HFFc6 (cell line): ENCODE measurements at regions not wholly inside any gene's neighbourhood (a gene's known extent, or its start where the extent isn't known, plus 50 kb on each side); places are given as distances from the start of the nearest gene placed in this dataset.

Experiments used
- DNase-seq: peaks from one replicate; pipeline ENCODE4 v3.0.0-alpha.2; 2018
- H3K27ac Mint-ChIP-seq: 2 replicates; pipeline ENCODE4 v1.8.0; 2020; ENCODE audit warnings: mild to moderate bottlenecking, mixed read lengths
- H3K27me3 Mint-ChIP-seq: 2 replicates; pipeline ENCODE4 v1.8.0; 2021; ENCODE audit warnings: mild to moderate bottlenecking, moderate library complexity, mixed read lengths; ENCODE audit not compliant: insufficient read depth
- H3K36me3 Mint-ChIP-seq: 2 replicates; pipeline ENCODE4 v1.8.0; 2021; ENCODE audit warnings: low read depth, mixed read lengths
- H3K4me1 Mint-ChIP-seq: 2 replicates; pipeline ENCODE4 v1.8.0; 2020; ENCODE audit warnings: low read depth, mixed read lengths
- H3K4me3 Mint-ChIP-seq: 2 replicates; pipeline ENCODE4 v1.8.0; 2020; ENCODE audit warnings: mild to moderate bottlenecking, moderate library complexity, mixed read lengths
- H3K9me3 Mint-ChIP-seq: 2 replicates; pipeline ENCODE4 v1.8.0; 2020; ENCODE audit warnings: mild to moderate bottlenecking, mixed read lengths
- TF ChIP-seq, protein P1 (sequence below): fragments of 200-600 bp; sonication (generic); IDR thresholded peaks from 2 replicates; pipeline ENCODE4 v1.5.0; 2021; ENCODE audit warnings: antibody characterized with exemption, mild to moderate bottlenecking

DNA sequence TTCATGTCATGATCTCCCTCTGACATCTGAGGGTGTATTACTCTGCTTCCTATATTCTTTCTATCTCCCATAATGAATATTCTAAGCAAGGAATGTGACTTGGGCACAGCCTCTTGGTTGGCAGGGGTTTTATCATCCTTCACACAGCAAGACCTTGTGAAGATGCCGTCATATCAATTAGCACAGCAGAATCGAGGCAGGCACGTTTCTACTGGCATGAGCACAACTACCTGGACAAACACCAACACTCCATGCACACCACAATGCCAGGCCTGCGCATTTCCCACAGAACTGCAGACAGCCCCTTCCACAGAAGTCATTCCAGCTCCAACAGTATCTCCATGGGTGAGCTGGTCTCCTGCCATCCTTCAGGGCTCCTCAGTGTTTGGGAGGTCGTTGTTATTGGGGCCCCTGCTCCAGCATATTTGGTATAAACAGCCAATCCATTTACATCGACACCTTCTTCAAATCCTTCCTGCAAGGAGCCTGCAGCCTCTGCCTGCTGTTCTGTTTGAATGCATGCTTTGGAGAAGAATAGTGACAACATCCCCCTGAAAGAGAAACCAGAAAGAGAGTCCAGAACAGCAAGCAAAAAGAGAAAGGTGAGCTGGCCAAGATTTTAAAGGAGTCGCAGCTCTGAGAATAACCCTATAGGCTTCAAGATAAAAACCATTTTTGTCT, 275.5 kb downstream of the SHOX2 start:
- peaks cover 15% of the 10 kb centered on the region for H3K9me3 Mint-ChIP-seq
- TF ChIP-seq, protein P1, sequence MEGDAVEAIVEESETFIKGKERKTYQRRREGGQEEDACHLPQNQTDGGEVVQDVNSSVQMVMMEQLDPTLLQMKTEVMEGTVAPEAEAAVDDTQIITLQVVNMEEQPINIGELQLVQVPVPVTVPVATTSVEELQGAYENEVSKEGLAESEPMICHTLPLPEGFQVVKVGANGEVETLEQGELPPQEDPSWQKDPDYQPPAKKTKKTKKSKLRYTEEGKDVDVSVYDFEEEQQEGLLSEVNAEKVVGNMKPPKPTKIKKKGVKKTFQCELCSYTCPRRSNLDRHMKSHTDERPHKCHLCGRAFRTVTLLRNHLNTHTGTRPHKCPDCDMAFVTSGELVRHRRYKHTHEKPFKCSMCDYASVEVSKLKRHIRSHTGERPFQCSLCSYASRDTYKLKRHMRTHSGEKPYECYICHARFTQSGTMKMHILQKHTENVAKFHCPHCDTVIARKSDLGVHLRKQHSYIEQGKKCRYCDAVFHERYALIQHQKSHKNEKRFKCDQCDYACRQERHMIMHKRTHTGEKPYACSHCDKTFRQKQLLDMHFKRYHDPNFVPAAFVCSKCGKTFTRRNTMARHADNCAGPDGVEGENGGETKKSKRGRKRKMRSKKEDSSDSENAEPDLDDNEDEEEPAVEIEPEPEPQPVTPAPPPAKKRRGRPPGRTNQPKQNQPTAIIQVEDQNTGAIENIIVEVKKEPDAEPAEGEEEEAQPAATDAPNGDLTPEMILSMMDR = no peak
- H3K27me3 Mint-ChIP-seq = no peaks in the 10 kb centered on the region
- H3K4me1 Mint-ChIP-seq = peaks cover 30% of the 10 kb centered on the region
- H3K27ac Mint-ChIP-seq = no peak overlapping the region
- H3K4me3 Mint-ChIP-seq = no peak overlapping the region
- no peak for DNase-seq
- peaks cover 13% of the 10 kb centered on the region for H3K36me3 Mint-ChIP-seq

DNA sequence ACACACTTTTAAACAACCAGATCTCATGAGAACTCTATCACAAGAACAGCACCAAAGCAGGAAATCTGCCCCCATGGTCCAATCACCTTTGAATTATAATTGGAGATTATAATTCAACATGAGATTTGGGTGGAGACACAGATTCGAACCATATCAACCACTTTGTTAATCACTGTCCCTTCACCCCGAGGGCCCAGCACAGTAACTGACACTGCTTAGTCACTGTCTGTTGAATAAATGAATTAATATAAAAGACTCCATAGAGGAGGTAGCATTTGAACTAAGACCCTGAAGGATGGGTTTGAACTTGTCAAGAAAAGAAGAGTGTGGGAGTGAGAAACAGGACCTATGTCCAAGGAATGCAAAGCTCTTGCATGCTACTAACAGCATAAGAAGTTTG, 276.4 kb downstream of the SHOX2 start:
- H3K4me3 Mint-ChIP-seq = no peak overlapping the region
- H3K36me3 Mint-ChIP-seq = peaks cover 13% of the 10 kb centered on the region
- H3K27me3 Mint-ChIP-seq = no peaks in the 10 kb centered on the region
- peaks cover 15% of the 10 kb centered on the region for H3K9me3 Mint-ChIP-seq
- DNase-seq = no peak
- TF ChIP-seq, protein P1 = no peak
- peaks cover 26% of the 10 kb centered on the region for H3K4me1 Mint-ChIP-seq
- no peak overlapping the region for H3K27ac Mint-ChIP-seq

DNA sequence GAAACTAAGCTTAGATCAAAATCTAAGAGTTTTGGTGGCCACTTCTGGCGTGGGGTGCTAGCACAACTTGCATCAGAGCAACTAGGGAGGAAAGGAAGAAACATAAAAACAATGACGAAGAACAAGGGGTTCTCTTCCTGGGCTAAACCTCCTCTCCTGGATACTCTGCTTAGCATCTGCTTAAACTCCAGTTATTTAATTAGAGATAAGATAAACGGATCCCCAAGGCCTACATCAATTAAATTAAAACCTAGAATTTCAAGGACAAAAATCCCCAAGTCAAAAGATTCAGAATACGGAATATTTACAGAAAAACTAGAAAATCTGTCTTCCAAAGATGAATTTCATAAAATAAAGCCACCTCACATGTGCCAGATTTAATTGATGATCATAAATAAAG, 281.9 kb downstream of the SHOX2 start:
- peaks cover 3% of the 10 kb centered on the region; the same call in 1 of the 2 replicates for H3K27me3 Mint-ChIP-seq
- TF ChIP-seq, protein P1 = no peak
- no peak overlapping the region for H3K4me3 Mint-ChIP-seq
- H3K9me3 Mint-ChIP-seq = peaks cover 8% of the 10 kb centered on the region
- H3K27ac Mint-ChIP-seq = no peak overlapping the region
- peaks cover 7% of the 10 kb centered on the region for H3K36me3 Mint-ChIP-seq
- no peak for DNase-seq
- no peaks in the 10 kb centered on the region for H3K4me1 Mint-ChIP-seq

DNA sequence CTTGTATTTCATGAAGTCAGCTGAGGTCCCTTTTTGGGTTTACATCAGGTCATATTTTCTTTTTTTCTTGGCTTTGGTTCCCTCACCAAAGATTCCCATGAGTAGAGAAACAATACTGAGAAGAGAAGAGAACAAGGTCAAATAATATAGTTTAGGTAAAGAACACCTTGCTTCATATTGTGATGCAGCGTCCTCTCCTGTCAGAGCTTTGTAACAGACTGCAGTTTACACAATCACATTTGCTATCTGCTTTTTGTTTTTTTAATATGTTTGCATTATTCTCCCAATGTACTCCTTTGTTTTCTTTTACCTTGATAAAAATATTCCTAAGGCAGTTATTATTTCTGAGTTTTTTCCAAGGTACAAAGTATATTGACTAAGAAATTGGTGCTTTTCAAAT, 283.2 kb downstream of the SHOX2 start:
- H3K9me3 Mint-ChIP-seq = no peaks in the 10 kb centered on the region
- no peak overlapping the region for H3K27ac Mint-ChIP-seq
- TF ChIP-seq, protein P1 = no peak
- no peak for DNase-seq
- H3K36me3 Mint-ChIP-seq = no peaks in the 10 kb centered on the region
- no peaks in the 10 kb centered on the region for H3K4me1 Mint-ChIP-seq
- H3K4me3 Mint-ChIP-seq = no peak overlapping the region
- peaks cover 3% of the 10 kb centered on the region; the same call in 1 of the 2 replicates for H3K27me3 Mint-ChIP-seq

DNA sequence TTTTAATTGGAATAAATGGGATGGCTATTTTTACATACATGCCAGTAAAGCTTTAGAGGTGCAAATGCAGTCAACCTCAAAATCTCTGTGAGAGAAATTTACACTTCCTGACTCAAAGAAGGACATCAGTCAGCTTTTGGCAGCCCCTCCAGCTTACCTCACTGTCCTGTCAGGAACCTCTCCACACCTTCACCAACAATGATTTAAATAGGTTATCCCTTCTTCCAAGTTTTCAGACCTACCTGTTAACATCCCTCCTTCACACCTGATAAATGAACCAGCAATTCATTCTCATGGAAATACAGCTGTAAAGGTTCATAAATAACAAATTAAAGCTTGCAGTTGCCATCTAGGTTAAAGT, 286.1 kb downstream of the SHOX2 start:
- H3K36me3 Mint-ChIP-seq = no peaks in the 10 kb centered on the region
- no peaks in the 10 kb centered on the region for H3K9me3 Mint-ChIP-seq
- H3K27me3 Mint-ChIP-seq = peaks cover 3% of the 10 kb centered on the region; the same call in 1 of the 2 replicates
- TF ChIP-seq, protein P1 = no peak
- peaks cover 4% of the 10 kb centered on the region; the same call in 1 of the 2 replicates for H3K4me1 Mint-ChIP-seq
- no peak overlapping the region for H3K27ac Mint-ChIP-seq
- DNase-seq = no peak
- H3K4me3 Mint-ChIP-seq = no peak overlapping the region
